PC-3 (cell line): ENCODE measurements at regions not wholly inside any gene's neighbourhood (a gene's known extent, or its start where the extent isn't known, plus 50 kb on each side); places are given as distances from the start of the nearest gene placed in this dataset.

ENCODE experiments used
- ATAC-seq: fragments of 200-7000 bp; cut with Tn5 transposase; 2 replicates; pipeline ENCODE4 v1.9.1; 2020; ENCODE audit warnings: mild to moderate bottlenecking, moderate library complexity
- BruUV-seq: library from RNA; stranded (reverse); fragments of 400-500 nt; replicated peaks from 2 replicates; lab custom pipeline; 2021; lab: Mats Ljungman, UMichigan
- CTCF ChIA-PET: fragments of 300-600 bp; sonication (Branson Sonifier 250); formaldehyde crosslinking; loops from one replicate; lab custom pipeline; 2022; ENCODE audit warnings: antibody characterized with exemption; lab: Charles Lee
- POLR2A ChIA-PET: fragments of 300-600 bp; sonication (Branson Sonifier 250); formaldehyde crosslinking; loops from one replicate; lab custom pipeline; 2022; ENCODE audit warnings: antibody characterized with exemption; ENCODE audit not compliant: unreplicated experiment; lab: Charles Lee
- DNase-seq: peaks from one replicate; pipeline ENCODE4 v3.0.0-alpha.2; 2015
- H2AFZ ChIP-seq: fragments of 300-600 bp; sonication (generic); 2 replicates; pipeline ENCODE4 v1.6.0; 2016; ENCODE audit warnings: antibody characterized with exemption, low read length
- H3F3A ChIP-seq: fragments of 300-600 bp; sonication (generic); one replicate; pipeline ENCODE4 v1.6.0; 2017; ENCODE audit warnings: antibody characterized with exemption, low read length, control low read depth, mild to moderate bottlenecking; ENCODE audit not compliant: unreplicated experiment
- H3K27ac ChIP-seq: fragments of 300-600 bp; sonication (generic); 2 replicates; pipeline ENCODE4 v1.5.1; 2016; ENCODE audit warnings: mild to moderate bottlenecking, low read length
- H3K27me3 ChIP-seq: fragments of 300-600 bp; sonication (generic); 2 replicates; pipeline ENCODE4 v1.6.1; 2016; ENCODE audit warnings: low read length, mixed read lengths
- H3K36me3 ChIP-seq: fragments of 300-600 bp; sonication (generic); 2 replicates; pipeline ENCODE4 v1.6.1; 2016; ENCODE audit warnings: low read depth, mixed run types, low read length, mixed read lengths
- H3K4me1 ChIP-seq: fragments of 300-600 bp; sonication (generic); 2 replicates; pipeline ENCODE4 v1.5.1; 2016; ENCODE audit warnings: low read length; ENCODE audit not compliant: insufficient read depth
- H3K4me2 ChIP-seq: fragments of 300-600 bp; sonication (generic); 2 replicates; pipeline ENCODE4 v1.6.0; 2016; ENCODE audit warnings: low read length
- H3K4me3 ChIP-seq: fragments of 300-600 bp; sonication (generic); 2 replicates; pipeline ENCODE4 v1.5.1; 2016; ENCODE audit warnings: mild to moderate bottlenecking, low read length, mixed read lengths
- H3K79me2 ChIP-seq: fragments of 300-600 bp; sonication (generic); 2 replicates; pipeline ENCODE4 v1.6.1; 2017; ENCODE audit warnings: low read length, mixed read lengths
- H3K9ac ChIP-seq: fragments of 300-600 bp; sonication (generic); 2 replicates; pipeline ENCODE4 v1.6.0; 2016; ENCODE audit warnings: mild to moderate bottlenecking, low read length
- H3K9me2 ChIP-seq: fragments of 300-600 bp; sonication (generic); replicated peaks from 2 replicates; pipeline ENCODE4 v1.6.1; 2016; ENCODE audit warnings: mixed run types, low read length, mixed read lengths
- H3K9me3 ChIP-seq: fragments of 300-600 bp; sonication (generic); 2 replicates; pipeline ENCODE4 v1.6.1; 2016; ENCODE audit warnings: low read length, mixed read lengths
- H4K20me1 ChIP-seq: fragments of 300-600 bp; sonication (generic); 2 replicates; pipeline ENCODE4 v1.6.1; 2016; ENCODE audit warnings: low read length, mixed read lengths
- EZH2 ChIP-seq: fragments of 300-600 bp; sonication (generic); IDR thresholded peaks from one replicate; pipeline ENCODE4 v1.6.1; 2017; ENCODE audit warnings: antibody characterized with exemption, mild to moderate bottlenecking, low read length; ENCODE audit not compliant: unreplicated experiment
- EZH2phosphoT487 ChIP-seq: fragments of 300-600 bp; sonication (generic); IDR thresholded peaks from 2 replicates; pipeline ENCODE4 v1.6.1; 2018; ENCODE audit warnings: mild to moderate bottlenecking, antibody characterized with exemption, low read length, borderline replicate concordance
- intact Hi-C: fragments of 100-400 bp; cut with micrococcal nuclease; formaldehyde crosslinking; loops from 2 replicates; pipeline ENCODE4 v1.9.0; 2023
- TF ChIP-seq, protein P1 (sequence below): fragments of 300-600 bp; sonication (generic); conservative IDR thresholded peaks from 2 replicates; pipeline ENCODE4 v1.5.1; 2017; ENCODE audit warnings: antibody characterized with exemption, low read depth, mild to moderate bottlenecking, low read length

DNA sequence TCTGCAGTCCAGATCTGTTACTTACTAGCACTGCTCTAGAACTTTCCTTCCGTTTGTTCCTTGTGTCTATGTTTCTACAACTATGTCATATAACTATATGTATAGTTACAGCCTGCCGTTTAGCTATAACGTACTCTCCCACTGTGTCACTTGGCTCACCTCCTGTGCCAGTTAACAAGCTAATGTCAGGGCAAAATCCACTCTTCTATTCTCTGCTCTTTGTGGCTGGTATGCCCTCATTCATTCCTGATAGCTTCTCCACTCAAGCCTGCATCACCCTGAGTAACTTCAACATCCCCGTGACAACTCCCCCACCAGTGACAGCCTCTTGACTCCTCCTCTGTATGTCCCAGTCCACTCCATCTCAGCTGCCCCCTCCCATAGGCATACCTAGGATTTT lies 229.2 kb downstream of the TJP1 start:
- Histone ChIP-seq H3K79me2 (no peaks in the 10 kb centered on the region), H3K9ac (no peak overlapping the region), H3K27me3 (peaks cover 48% of the 10 kb centered on the region), H4K20me1 (no peaks in the 10 kb centered on the region), H3K36me3 (no peaks in the 10 kb centered on the region), H3K9me2 (no peaks in the 10 kb centered on the region), H3K4me1 (no peaks in the 10 kb centered on the region), H3F3A (no peaks in the 10 kb centered on the region), H3K4me2 (no peak overlapping the region), H3K9me3 (no peaks in the 10 kb centered on the region), H3K27ac (no peak overlapping the region), H3K4me3 (no peak overlapping the region), H2AFZ (no peak overlapping the region)
- no peak for ATAC-seq
- BruUV-seq: no TSS peak
- TF ChIP-seq EZH2 (no peak), EZH2phosphoT487 (no peak)
- TF ChIP-seq, protein P1, sequence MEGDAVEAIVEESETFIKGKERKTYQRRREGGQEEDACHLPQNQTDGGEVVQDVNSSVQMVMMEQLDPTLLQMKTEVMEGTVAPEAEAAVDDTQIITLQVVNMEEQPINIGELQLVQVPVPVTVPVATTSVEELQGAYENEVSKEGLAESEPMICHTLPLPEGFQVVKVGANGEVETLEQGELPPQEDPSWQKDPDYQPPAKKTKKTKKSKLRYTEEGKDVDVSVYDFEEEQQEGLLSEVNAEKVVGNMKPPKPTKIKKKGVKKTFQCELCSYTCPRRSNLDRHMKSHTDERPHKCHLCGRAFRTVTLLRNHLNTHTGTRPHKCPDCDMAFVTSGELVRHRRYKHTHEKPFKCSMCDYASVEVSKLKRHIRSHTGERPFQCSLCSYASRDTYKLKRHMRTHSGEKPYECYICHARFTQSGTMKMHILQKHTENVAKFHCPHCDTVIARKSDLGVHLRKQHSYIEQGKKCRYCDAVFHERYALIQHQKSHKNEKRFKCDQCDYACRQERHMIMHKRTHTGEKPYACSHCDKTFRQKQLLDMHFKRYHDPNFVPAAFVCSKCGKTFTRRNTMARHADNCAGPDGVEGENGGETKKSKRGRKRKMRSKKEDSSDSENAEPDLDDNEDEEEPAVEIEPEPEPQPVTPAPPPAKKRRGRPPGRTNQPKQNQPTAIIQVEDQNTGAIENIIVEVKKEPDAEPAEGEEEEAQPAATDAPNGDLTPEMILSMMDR: no peak
- CTCF ChIA-PET: no interaction called here
- POLR2A ChIA-PET: no interaction called here
- DNase-seq: no peak
- intact Hi-C loops: no loop called here

DNA sequence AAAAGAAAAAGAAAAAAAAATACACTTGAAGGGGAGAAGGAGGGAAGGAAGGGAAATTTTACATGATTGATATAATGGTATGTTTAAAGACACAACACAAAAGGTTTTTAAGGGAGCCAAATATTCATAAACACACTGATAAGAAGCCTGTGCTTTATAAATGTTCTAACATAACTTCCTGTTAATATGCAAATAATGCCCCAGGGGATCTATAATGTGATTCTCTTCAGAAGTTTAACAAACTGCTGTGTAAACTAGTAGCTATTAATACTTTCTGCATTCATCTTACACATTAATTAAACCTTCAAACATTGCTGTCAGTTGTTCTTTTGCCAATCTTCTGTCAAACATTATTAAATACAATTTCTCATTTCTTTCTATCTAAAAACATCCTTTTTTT lies 231.6 kb downstream of the TJP1 start:
- Histone ChIP-seq H2AFZ (no peak overlapping the region), H3K9me3 (no peaks in the 10 kb centered on the region), H3K27me3 (peaks cover 47% of the 10 kb centered on the region), H3F3A (no peaks in the 10 kb centered on the region), H3K4me2 (no peak overlapping the region), H3K9me2 (no peaks in the 10 kb centered on the region), H3K9ac (no peak overlapping the region), H3K79me2 (no peaks in the 10 kb centered on the region), H3K4me3 (no peak overlapping the region), H4K20me1 (no peaks in the 10 kb centered on the region), H3K27ac (no peak overlapping the region), H3K4me1 (0 out of 2 replicates have a peak, but pooled peaks cover 3% of the 10 kb centered on the region), H3K36me3 (no peaks in the 10 kb centered on the region)
- ATAC-seq (no peak), DNase-seq (no peak)
- TF ChIP-seq, protein P1: no peak
- no peak for TF ChIP-seq EZH2phosphoT487
- TF ChIP-seq EZH2: no peak
- BruUV-seq: no TSS peak
- ChIA-PET CTCF (no interaction called here), POLR2A (no interaction called here)
- intact Hi-C loops: no loop called here

DNA sequence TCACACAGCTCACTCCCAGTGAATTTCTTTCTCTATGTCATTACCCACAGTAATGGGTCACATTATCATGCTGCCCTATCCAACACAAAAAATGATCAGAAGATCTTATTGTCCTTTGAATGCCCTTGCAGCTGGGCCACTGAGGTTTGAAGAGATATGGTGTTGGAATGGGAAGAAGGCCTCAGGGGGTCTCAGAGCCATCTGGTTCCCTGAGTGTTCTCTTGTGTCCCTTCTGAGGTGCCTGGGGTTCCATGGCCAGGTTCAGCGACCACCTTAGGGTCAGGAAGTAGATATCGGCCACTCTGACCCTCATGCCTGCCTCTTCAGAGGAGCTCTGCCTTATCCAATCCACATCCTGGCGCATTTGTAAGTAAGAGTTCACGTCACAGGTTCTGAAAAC lies 232.3 kb downstream of the TJP1 start:
- Histone ChIP-seq H2AFZ (no peak overlapping the region), H3K9me3 (no peaks in the 10 kb centered on the region), H3K4me1 (0 out of 2 replicates have a peak, but pooled peaks cover 3% of the 10 kb centered on the region), H3K27ac (no peak overlapping the region), H3K36me3 (no peaks in the 10 kb centered on the region), H3K9ac (no peak overlapping the region), H3K79me2 (no peaks in the 10 kb centered on the region), H3K9me2 (no peaks in the 10 kb centered on the region), H3K4me2 (no peak overlapping the region), H3K4me3 (no peak overlapping the region), H3F3A (no peaks in the 10 kb centered on the region), H3K27me3 (peaks cover 47% of the 10 kb centered on the region), H4K20me1 (no peaks in the 10 kb centered on the region)
- ATAC-seq (no peak), DNase-seq (no peak)
- TF ChIP-seq EZH2 (no peak), EZH2phosphoT487 (no peak)
- TF ChIP-seq, protein P1: no peak
- ChIA-PET POLR2A (no interaction called here), CTCF (no interaction called here)
- intact Hi-C loops: no loop called here
- BruUV-seq: no TSS peak
